ENCODE measurements at regions not wholly inside any gene's neighbourhood (a gene's known extent, or its start where the extent isn't known, plus 50 kb on each side); places are given as distances from the start of the nearest gene placed in this dataset.

- no peak overlapping the region for H3K4me3 ChIP-seq
- no peaks in the 10 kb centered on the region for H3K4me1 ChIP-seq
- TF ChIP-seq POLR2AphosphoS5 (IDR thresholded peaks at IDR 0.05) (no peak), POLR2A (IDR thresholded peaks at IDR 0.05) (no peak), CTCF (IDR thresholded peaks at IDR 0.05) (no peak)
- H3K36me3 ChIP-seq: peaks cover 6% of the 10 kb centered on the region
- H3K27ac ChIP-seq: no peak overlapping the region
- no peaks in the 10 kb centered on the region for H3K27me3 ChIP-seq
- intact Hi-C loops (cut with DNase I; ENCODE audit: low total_unique reads): no loop called here
- no peaks in the 10 kb centered on the region for H3K9me3 ChIP-seq
- DNase-seq (ENCODE audit: low spot score in 2 of 2): no peak
Measured at GRCh38 chr3:148223266-148223665, 474.4 kb upstream of the AGTR1 start.

- Histone ChIP-seq H3K27ac (no peak overlapping the region), H3K36me3 (peaks cover 6% of the 10 kb centered on the region), H3K4me1 (no peaks in the 10 kb centered on the region), H3K4me3 (no peak overlapping the region), H3K9me3 (no peaks in the 10 kb centered on the region), H3K27me3 (no peaks in the 10 kb centered on the region)
- intact Hi-C loops (cut with DNase I; ENCODE audit: low total_unique reads): no loop called here
- TF ChIP-seq POLR2A (IDR thresholded peaks at IDR 0.05) (no peak), CTCF (IDR thresholded peaks at IDR 0.05) (no peak), POLR2AphosphoS5 (IDR thresholded peaks at IDR 0.05) (no peak)
- DNase-seq (ENCODE audit: low spot score in 2 of 2): no peak
Measured at GRCh38 chr3:148226246-148226645, 471.5 kb upstream of the AGTR1 start.

GRCh38 chr3:148227534-148227933 lies 470.2 kb upstream of the AGTR1 start:
- Histone ChIP-seq H3K27me3 (no peaks in the 10 kb centered on the region), H3K9me3 (no peaks in the 10 kb centered on the region), H3K4me1 (no peaks in the 10 kb centered on the region), H3K36me3 (peaks cover 6% of the 10 kb centered on the region), H3K27ac (no peak overlapping the region), H3K4me3 (no peak overlapping the region)
- DNase-seq (ENCODE audit: low spot score in 2 of 2): no peak
- intact Hi-C loops (cut with DNase I; ENCODE audit: low total_unique reads): no loop called here
- no peak for TF ChIP-seq CTCF (IDR thresholded peaks at IDR 0.05)
- TF ChIP-seq POLR2AphosphoS5 (IDR thresholded peaks at IDR 0.05): no peak
- TF ChIP-seq POLR2A (IDR thresholded peaks at IDR 0.05): no peak

GRCh38 chr3:148229107-148229506 lies 468.6 kb upstream of the AGTR1 start:
- Histone ChIP-seq H3K27ac (no peak overlapping the region), H3K4me3 (no peak overlapping the region), H3K9me3 (no peaks in the 10 kb centered on the region), H3K27me3 (no peaks in the 10 kb centered on the region), H3K36me3 (peaks cover 6% of the 10 kb centered on the region), H3K4me1 (no peaks in the 10 kb centered on the region)
- TF ChIP-seq POLR2AphosphoS5 (IDR thresholded peaks at IDR 0.05) (no peak), CTCF (IDR thresholded peaks at IDR 0.05) (no peak), POLR2A (IDR thresholded peaks at IDR 0.05) (no peak)
- intact Hi-C loops (cut with DNase I; ENCODE audit: low total_unique reads): no loop called here
- no peak for DNase-seq (ENCODE audit: low spot score in 2 of 2)

GRCh38 chr3:148230473-148230872 lies 467.2 kb upstream of the AGTR1 start:
- Histone ChIP-seq H3K9me3 (no peaks in the 10 kb centered on the region), H3K27ac (no peak overlapping the region), H3K36me3 (no peaks in the 10 kb centered on the region), H3K27me3 (no peaks in the 10 kb centered on the region), H3K4me3 (no peak overlapping the region), H3K4me1 (no peaks in the 10 kb centered on the region)
- intact Hi-C loops (cut with DNase I; ENCODE audit: low total_unique reads): no loop called here
- DNase-seq (ENCODE audit: low spot score in 2 of 2): no peak
- TF ChIP-seq POLR2A (IDR thresholded peaks at IDR 0.05) (no peak), CTCF (IDR thresholded peaks at IDR 0.05) (no peak), POLR2AphosphoS5 (IDR thresholded peaks at IDR 0.05) (no peak)

All from breast epithelium (tissue), 4 donors.